Caco-2 (cell line): ENCODE measurements at regions not wholly inside any gene's neighbourhood (a gene's known extent, or its start where the extent isn't known, plus 50 kb on each side); places are given as distances from the start of the nearest gene placed in this dataset.

ENCODE experiments used
- BruUV-seq: library from RNA; stranded (reverse); fragments of 400-500 nt; replicated peaks from 2 replicates; lab custom pipeline; 2021; lab: Mats Ljungman, UMichigan
- CTCF ChIA-PET: fragments of 300-600 bp; sonication (Branson Sonifier 250); formaldehyde crosslinking; loops from one replicate; lab custom pipeline; 2022; ENCODE audit warnings: antibody characterized with exemption; lab: Charles Lee
- POLR2A ChIA-PET: fragments of 300-600 bp; sonication (Branson Sonifier 250); formaldehyde crosslinking; loops from one replicate; lab custom pipeline; 2022; ENCODE audit warnings: antibody characterized with exemption; lab: Charles Lee
- DNase-seq, 2 experiments: peaks; one replicate each; pipeline versions ENCODE4 v3.0.0 to v3.0.0-alpha.2; 2020 to 2022
- H3K27me3 ChIP-seq: replicated peaks from 2 replicates; pipeline ENCODE4 v1.6.0; 2011; ENCODE audit warnings: low read length; ENCODE audit not compliant: control insufficient read depth, insufficient read depth
- H3K36me3 ChIP-seq: 2 replicates; pipeline ENCODE4 v1.5.1; 2011; ENCODE audit warnings: low read length; ENCODE audit not compliant: control insufficient read depth, insufficient read depth
- H3K4me1 ChIP-seq: fragments of 250-450 bp; sonication (Bioruptor Pico); 2 replicates; pipeline ENCODE4 v1.5.1; 2020; ENCODE audit warnings: mild to moderate bottlenecking
- H3K4me3 ChIP-seq: 2 replicates; pipeline ENCODE4 v1.5.1; 2011; ENCODE audit warnings: low read depth, mild to moderate bottlenecking, control low read depth, low read length
- H3K9me3 ChIP-seq: fragments of 250-450 bp; sonication (Bioruptor Pico); 2 replicates; pipeline ENCODE4 v1.5.1; 2020; ENCODE audit warnings: mild to moderate bottlenecking, moderate library complexity
- H3K27ac Mint-ChIP-seq: one replicate; pipeline ENCODE4 v1.8.0; 2022; ENCODE audit warnings: mixed read lengths; ENCODE audit not compliant: unreplicated experiment
- H3K27me3 Mint-ChIP-seq: one replicate; pipeline ENCODE4 v1.8.0; 2022; ENCODE audit warnings: mixed read lengths; ENCODE audit not compliant: insufficient read depth, unreplicated experiment
- H3K36me3 Mint-ChIP-seq: one replicate; pipeline ENCODE4 v1.8.0; 2022; ENCODE audit warnings: mild to moderate bottlenecking, mixed read lengths; ENCODE audit not compliant: insufficient read depth, unreplicated experiment
- H3K4me1 Mint-ChIP-seq: one replicate; pipeline ENCODE4 v1.8.0; 2022; ENCODE audit warnings: low read depth, mixed read lengths; ENCODE audit not compliant: unreplicated experiment
- H3K4me3 Mint-ChIP-seq: one replicate; pipeline ENCODE4 v1.8.0; 2022; ENCODE audit warnings: mild to moderate bottlenecking, moderate library complexity, mixed read lengths; ENCODE audit not compliant: unreplicated experiment
- H3K9me3 Mint-ChIP-seq: one replicate; pipeline ENCODE4 v1.8.0; 2022; ENCODE audit warnings: mixed read lengths; ENCODE audit not compliant: unreplicated experiment
- CTCF ChIP-seq, 2 experiments: fragments of 200-600 bp in 1 of 2; IDR thresholded peaks; 1 replicate in 1 of 2; 2 replicates in 1 of 2; pipeline versions ENCODE4 v1.5.1 to v1.8.0; 2011 to 2022; ENCODE audit warnings: antibody characterized with exemption in 1 of 2, control low read depth in 1 of 2, inconsistent platforms in 1 of 2, low read depth in 1 of 2, low read length in 1 of 2, mild to moderate bottlenecking in 1 of 2, moderate library complexity in 1 of 2; ENCODE audit not compliant: insufficient read depth in 1 of 2, severe bottlenecking in 1 of 2, unreplicated experiment in 1 of 2
- intact Hi-C: fragments of 100-400 bp; cut with micrococcal nuclease; formaldehyde crosslinking; loops from one replicate; pipeline ENCODE4 v1.10.0; 2022; ENCODE audit not compliant: unreplicated experiment

- H3K4me3 ChIP-seq: no peak overlapping the region
- Mint-ChIP-seq H3K4me3 (no peak overlapping the region), H3K4me1 (no peaks in the 10 kb centered on the region), H3K27ac (no peak overlapping the region), H3K27me3 (peaks cover 5% of the 10 kb centered on the region), H3K36me3 (no peaks in the 10 kb centered on the region), H3K9me3 (no peaks in the 10 kb centered on the region)
- POLR2A ChIA-PET: no interaction called here
- no peaks in the 10 kb centered on the region for H3K36me3 ChIP-seq
- no peak for TF ChIP-seq CTCF (IDR thresholded peaks at IDR 0.05; ENCODE audit: insufficient read depth in 1 of 2, low read depth in 1 of 2, low read length in 1 of 2, severe bottlenecking in 1 of 2, unreplicated experiment in 1 of 2)
- no peaks in the 10 kb centered on the region; the same call in 1 of the 2 replicates for H3K27me3 ChIP-seq
- no TSS peak for BruUV-seq
- CTCF ChIA-PET: no interaction called here
- intact Hi-C loops: no loop called here
- no peaks in the 10 kb centered on the region for H3K4me1 ChIP-seq
- H3K9me3 ChIP-seq: no peaks in the 10 kb centered on the region
- no peak for DNase-seq
These were observed 60.8 kb upstream of the TANC2 start for GRCh38 chr17:62905233-62905632.

- Histone ChIP-seq H3K36me3 (no peaks in the 10 kb centered on the region), H3K27me3 (no peaks in the 10 kb centered on the region; the same call in 1 of the 2 replicates), H3K9me3 (no peaks in the 10 kb centered on the region), H3K4me3 (no peak overlapping the region), H3K4me1 (0 out of 2 replicates have a peak, but pooled peaks cover 6% of the 10 kb centered on the region)
- no peak for DNase-seq
- peaks cover 7% of the 10 kb centered on the region for H3K27me3 Mint-ChIP-seq
- intact Hi-C loops: no loop called here
- ChIA-PET CTCF (no interaction called here), POLR2A (no interaction called here)
- no TSS peak for BruUV-seq
- H3K27ac Mint-ChIP-seq: no peak overlapping the region
- no peaks in the 10 kb centered on the region for H3K36me3 Mint-ChIP-seq
- H3K4me1 Mint-ChIP-seq: no peaks in the 10 kb centered on the region
- H3K4me3 Mint-ChIP-seq: no peak overlapping the region
- no peak for TF ChIP-seq CTCF (IDR thresholded peaks at IDR 0.05; ENCODE audit: insufficient read depth in 1 of 2, low read depth in 1 of 2, low read length in 1 of 2, severe bottlenecking in 1 of 2, unreplicated experiment in 1 of 2)
- H3K9me3 Mint-ChIP-seq: no peaks in the 10 kb centered on the region
These were observed 63.4 kb upstream of the TANC2 start for GRCh38 chr17:62902531-62903220.

GRCh38 chr17:62901544-62901943, 64.5 kb upstream of the TANC2 start:
- DNase-seq: no peak
- Mint-ChIP-seq H3K4me3 (no peak overlapping the region), H3K36me3 (no peaks in the 10 kb centered on the region), H3K27ac (no peak overlapping the region), H3K4me1 (no peaks in the 10 kb centered on the region), H3K9me3 (no peaks in the 10 kb centered on the region), H3K27me3 (peaks cover 2% of the 10 kb centered on the region)
- no peak for TF ChIP-seq CTCF (IDR thresholded peaks at IDR 0.05; ENCODE audit: insufficient read depth in 1 of 2, low read depth in 1 of 2, low read length in 1 of 2, severe bottlenecking in 1 of 2, unreplicated experiment in 1 of 2)
- POLR2A ChIA-PET: no interaction called here
- intact Hi-C loops: no loop called here
- Histone ChIP-seq H3K36me3 (no peaks in the 10 kb centered on the region), H3K4me1 (0 out of 2 replicates have a peak, but pooled peaks cover 6% of the 10 kb centered on the region), H3K9me3 (no peaks in the 10 kb centered on the region), H3K4me3 (no peak overlapping the region), H3K27me3 (no peaks in the 10 kb centered on the region)
- BruUV-seq: no TSS peak
- CTCF ChIA-PET: no interaction called here
